MG63 (cell line): ENCODE measurements at regions not wholly inside any gene's neighbourhood (a gene's known extent, or its start where the extent isn't known, plus 50 kb on each side); places are given as distances from the start of the nearest gene placed in this dataset.
A peak's percentile ranks its signal among the peaks of the same experiment; 100 is the strongest.
"Not testable (repeated sequence)": the region's sequence is repeated elsewhere in the genome, so short reads cannot be mapped to it uniquely, and the experiment has no call there.

ENCODE experiments used
- DNase-seq: peaks from one replicate; pipeline ENCODE4 v3.0.0-alpha.2; 2020
- H3K27me3 ChIP-seq: fragments of 250-450 bp; sonication (Bioruptor Pico); 2 replicates; pipeline ENCODE4 v1.5.1; 2020; ENCODE audit warnings: mild to moderate bottlenecking, moderate library complexity
- H3K36me3 ChIP-seq: fragments of 250-450 bp; sonication (Bioruptor Pico); 2 replicates; pipeline ENCODE4 v1.5.1; 2020; ENCODE audit warnings: mild to moderate bottlenecking, moderate library complexity
- H3K4me3 ChIP-seq: fragments of 250-450 bp; sonication (Bioruptor Pico); 2 replicates; pipeline ENCODE4 v1.5.1; 2020; ENCODE audit warnings: mild to moderate bottlenecking, moderate library complexity
- H3K9me3 ChIP-seq: fragments of 250-450 bp; sonication (Bioruptor Pico); 2 replicates; pipeline ENCODE4 v1.5.1; 2020; ENCODE audit warnings: mild to moderate bottlenecking, moderate library complexity

GRCh38 chr10:29723726-29724125 lies 89.0 kb upstream of the SVIL start:
- Histone ChIP-seq H3K9me3 (peaks cover 12% of the 10 kb centered on the region), H3K36me3 (no peaks in the 10 kb centered on the region; the same call in 1 of the 2 replicates), H3K27me3 (no peaks in the 10 kb centered on the region), H3K4me3 (no peak overlapping the region)
- DNase-seq: no peak

- no peak for DNase-seq
- H3K4me3 ChIP-seq: no peak overlapping the region
- no peaks in the 10 kb centered on the region for H3K27me3 ChIP-seq
- peaks cover 12% of the 10 kb centered on the region for H3K9me3 ChIP-seq
- no peaks in the 10 kb centered on the region; the same call in 1 of the 2 replicates for H3K36me3 ChIP-seq
Measured at GRCh38 chr10:29722777-29723176, 88.0 kb upstream of the SVIL start.

GRCh38 chr10:29720149-29720548 lies 85.4 kb upstream of the SVIL start:
- no peak for DNase-seq
- H3K27me3 ChIP-seq: no peaks in the 10 kb centered on the region
- peaks cover 13% of the 10 kb centered on the region for H3K9me3 ChIP-seq
- no peaks in the 10 kb centered on the region; the same call in 1 of the 2 replicates for H3K36me3 ChIP-seq
- no peak overlapping the region for H3K4me3 ChIP-seq

GRCh38 chr10:29719281-29719675 lies 84.5 kb upstream of the SVIL start:
- no peaks in the 10 kb centered on the region; the same call in 1 of the 2 replicates for H3K36me3 ChIP-seq
- no peaks in the 10 kb centered on the region for H3K27me3 ChIP-seq
- H3K9me3 ChIP-seq: peaks cover 13% of the 10 kb centered on the region
- no peak for DNase-seq
- no peak overlapping the region for H3K4me3 ChIP-seq

- H3K9me3 ChIP-seq: peaks cover 9% of the 10 kb centered on the region
- H3K36me3 ChIP-seq: no peaks in the 10 kb centered on the region
- H3K4me3 ChIP-seq: no peak overlapping the region
- no peak for DNase-seq
- no peaks in the 10 kb centered on the region for H3K27me3 ChIP-seq
Measured at GRCh38 chr10:29715296-29715695, 80.5 kb upstream of the SVIL start.

GRCh38 chr10:29714096-29714874 lies 79.5 kb upstream of the SVIL start:
- peak; percentile 83 for DNase-seq
- Histone ChIP-seq H3K9me3 (peaks cover 2% of the 10 kb centered on the region), H3K4me3 (no peak overlapping the region), H3K36me3 (no peaks in the 10 kb centered on the region), H3K27me3 (no peaks in the 10 kb centered on the region)

- no peak overlapping the region for H3K4me3 ChIP-seq
- DNase-seq: no peak
- H3K36me3 ChIP-seq: no peaks in the 10 kb centered on the region
- 0 out of 2 replicates have a peak, but pooled peaks cover 1% of the 10 kb centered on the region for H3K9me3 ChIP-seq
- no peaks in the 10 kb centered on the region for H3K27me3 ChIP-seq
Measured at GRCh38 chr10:29713450-29713849, 78.7 kb upstream of the SVIL start.

GRCh38 chr10:29712108-29712507 lies 77.3 kb upstream of the SVIL start:
- DNase-seq: no peak
- H3K4me3 ChIP-seq: no peak overlapping the region
- no peaks in the 10 kb centered on the region for H3K36me3 ChIP-seq
- H3K27me3 ChIP-seq: no peaks in the 10 kb centered on the region
- peaks cover under 1% of the 10 kb centered on the region; the same call in 1 of the 2 replicates for H3K9me3 ChIP-seq

GRCh38 chr10:29710128-29710527 lies 75.4 kb upstream of the SVIL start:
- DNase-seq: no peak
- H3K4me3 ChIP-seq: no peak overlapping the region
- H3K27me3 ChIP-seq: no peaks in the 10 kb centered on the region
- H3K36me3 ChIP-seq: no peaks in the 10 kb centered on the region
- H3K9me3 ChIP-seq: peaks cover 2% of the 10 kb centered on the region; the same call in 1 of the 2 replicates

- Histone ChIP-seq H3K36me3 (no peaks in the 10 kb centered on the region), H3K9me3 (peaks cover 2% of the 10 kb centered on the region; the same call in 1 of the 2 replicates), H3K27me3 (no peaks in the 10 kb centered on the region), H3K4me3 (no peak overlapping the region)
- DNase-seq: no peak
Measured at GRCh38 chr10:29709484-29710002, 74.8 kb upstream of the SVIL start.

- H3K36me3 ChIP-seq: no peaks in the 10 kb centered on the region
- no peak overlapping the region for H3K4me3 ChIP-seq
- H3K9me3 ChIP-seq: peaks cover 2% of the 10 kb centered on the region; the same call in 1 of the 2 replicates
- no peak for DNase-seq
- H3K27me3 ChIP-seq: no peaks in the 10 kb centered on the region
Measured at GRCh38 chr10:29703271-29703670, 68.5 kb upstream of the SVIL start.

GRCh38 chr10:29702273-29703164 lies 67.7 kb upstream of the SVIL start:
- H3K36me3 ChIP-seq: no peaks in the 10 kb centered on the region
- no peaks in the 10 kb centered on the region for H3K27me3 ChIP-seq
- H3K9me3 ChIP-seq: peaks cover 2% of the 10 kb centered on the region; the same call in 1 of the 2 replicates
- DNase-seq: no peak
- no peak overlapping the region for H3K4me3 ChIP-seq

GRCh38 chr10:29701306-29701705 lies 66.5 kb upstream of the SVIL start:
- H3K4me3 ChIP-seq: no peak overlapping the region

GRCh38 chr10:29699621-29700020 lies 64.8 kb upstream of the SVIL start:
- H3K4me3 ChIP-seq: no peak overlapping the region
- no peaks in the 10 kb centered on the region for H3K27me3 ChIP-seq
- no peaks in the 10 kb centered on the region for H3K36me3 ChIP-seq
- no peaks in the 10 kb centered on the region for H3K9me3 ChIP-seq
- DNase-seq: no peak

More at GRCh38 chr10:29701306-29701705, 66.5 kb upstream of the SVIL start:
- no peaks in the 10 kb centered on the region for H3K9me3 ChIP-seq
- H3K36me3 ChIP-seq: no peaks in the 10 kb centered on the region
- no peaks in the 10 kb centered on the region for H3K27me3 ChIP-seq
- DNase-seq: no peak

- no peaks in the 10 kb centered on the region for H3K27me3 ChIP-seq
- no peak for DNase-seq
- H3K36me3 ChIP-seq: no peaks in the 10 kb centered on the region
- no peaks in the 10 kb centered on the region for H3K9me3 ChIP-seq
- H3K4me3 ChIP-seq: no peak overlapping the region
Measured at GRCh38 chr10:29698773-29699490, 64.2 kb upstream of the SVIL start.

GRCh38 chr10:29696581-29696980 lies 61.8 kb upstream of the SVIL start:
- not testable (repeated sequence) for H3K27me3 ChIP-seq, H3K36me3 ChIP-seq, H3K4me3 ChIP-seq, DNase-seq, H3K9me3 ChIP-seq
